CD4-positive, alpha-beta T cell (primary cell): ENCODE measurements at regions not wholly inside any gene's neighbourhood (a gene's known extent, or its start where the extent isn't known, plus 50 kb on each side); places are given as distances from the start of the nearest gene placed in this dataset.

Experiments
- ATAC-seq: fragments of 200-7000 bp; cut with Tn5 transposase; one replicate; pipeline ENCODE4 v1.10.0; 2022; ENCODE audit warnings: mild to moderate bottlenecking; ENCODE audit not compliant: poor library complexity
- CTCF ChIA-PET: fragments of 350-600 bp; sonication (Branson Sonifier 250); formaldehyde crosslinking; loops from one replicate; lab custom pipeline; 2021; ENCODE audit warnings: antibody characterized with exemption, inconsistent platforms; lab: Charles Lee
- POLR2A ChIA-PET: fragments of 350-600 bp; sonication (Branson Sonifier 250); formaldehyde crosslinking; loops from one replicate; lab custom pipeline; 2021; ENCODE audit warnings: antibody characterized with exemption, inconsistent platforms; lab: Charles Lee
- DNase-seq, 14 experiments: peaks; one replicate each; pipeline ENCODE4 v3.0.0-alpha.2; 2013 to 2020; ENCODE audit warnings: mixed read lengths in 2 of 14
- H3K27ac ChIP-seq, 2 donors: one replicate each; pipeline versions ENCODE4 v1.5.1 to v1.7.0; 2013; ENCODE audit warnings: low read length in 2 of 2, low read depth in 1 of 2, mild to moderate bottlenecking in 1 of 2
- H3K27me3 ChIP-seq, 2 experiments: 1 replicate in 1 of 2; 2 replicates in 1 of 2; pipeline versions ENCODE4 v1.6.1 to v1.7.0; 2013; ENCODE audit warnings: low read length in 2 of 2, control low read depth in 1 of 2, mild to moderate bottlenecking in 1 of 2, moderate library complexity in 1 of 2; ENCODE audit not compliant: insufficient read depth in 2 of 2, control insufficient read depth in 1 of 2
- H3K36me3 ChIP-seq: one replicate; pipeline ENCODE4 v1.6.1; 2013; ENCODE audit warnings: low read length, control low read depth; ENCODE audit not compliant: insufficient read depth
- H3K4me1 ChIP-seq: one replicate; pipeline ENCODE4 v1.6.1; 2013; ENCODE audit warnings: low read length, control low read depth; ENCODE audit not compliant: insufficient read depth
- H3K4me3 ChIP-seq: one replicate; pipeline ENCODE4 v1.5.1; 2013; ENCODE audit warnings: mild to moderate bottlenecking, low read length, moderate library complexity
- H3K9me3 ChIP-seq, 2 experiments: 1 replicate in 1 of 2; 2 replicates in 1 of 2; pipeline versions ENCODE4 v1.6.1 to v1.7.0; 2013; ENCODE audit warnings: low read length in 2 of 2, mild to moderate bottlenecking in 2 of 2, control low read depth in 1 of 2, moderate library complexity in 1 of 2; ENCODE audit not compliant: control insufficient read depth in 1 of 2, insufficient read depth in 1 of 2
- H3K27ac Mint-ChIP-seq: one replicate; pipeline ENCODE4 v1.8.0; 2020; ENCODE audit warnings: mixed read lengths
- H3K27me3 Mint-ChIP-seq: one replicate; pipeline ENCODE4 v1.8.0; 2021; ENCODE audit warnings: mixed read lengths
- H3K36me3 Mint-ChIP-seq: one replicate; pipeline ENCODE4 v1.8.0; 2021; ENCODE audit warnings: low read depth, mixed read lengths
- H3K4me1 Mint-ChIP-seq: one replicate; pipeline ENCODE4 v1.8.0; 2021; ENCODE audit warnings: low read depth, mixed read lengths
- H3K4me3 Mint-ChIP-seq: one replicate; pipeline ENCODE4 v1.8.0; 2020; ENCODE audit warnings: mild to moderate bottlenecking, mixed read lengths
- H3K9me3 Mint-ChIP-seq: one replicate; pipeline ENCODE4 v1.8.0; 2020; ENCODE audit warnings: mixed read lengths
- CTCF ChIP-seq: fragments of 200-600 bp; IDR thresholded peaks from one replicate; pipeline ENCODE4 v1.8.0; 2022; ENCODE audit warnings: antibody characterized with exemption, mild to moderate bottlenecking
- intact Hi-C, 2 experiments: fragments of 100-400 bp; cut with DNase I in 1 of 2; cut with micrococcal nuclease in 1 of 2; formaldehyde crosslinking; loops; one replicate each; pipeline versions ENCODE4 v1.15.1 to v1.9.0; 2023 to 2025; cut with DNase I, micrococcal nuclease

- POLR2A ChIA-PET: no interaction called here
- H3K27me3 Mint-ChIP-seq: peaks cover 5% of the 10 kb centered on the region
Observed at GRCh38 chr5:124523897-124524296, 222.5 kb downstream of the ZNF608 start.

GRCh38 chr5:124522992-124523391, 223.4 kb downstream of the ZNF608 start:
- TF ChIP-seq CTCF: no peak
- Mint-ChIP-seq H3K4me1 (no peaks in the 10 kb centered on the region), H3K9me3 (peaks cover 3% of the 10 kb centered on the region), H3K27ac (no peak overlapping the region), H3K36me3 (no peaks in the 10 kb centered on the region), H3K4me3 (no peak overlapping the region), H3K27me3 (peaks cover 5% of the 10 kb centered on the region)
- H3K27ac ChIP-seq: no peak overlapping the region
- POLR2A ChIA-PET: no interaction called here
- H3K4me3 ChIP-seq: no peak overlapping the region
- CTCF ChIA-PET: no interaction called here
- ATAC-seq: no peak
- DNase-seq: no peak
- no peaks in the 10 kb centered on the region for H3K36me3 ChIP-seq
- H3K4me1 ChIP-seq: no peaks in the 10 kb centered on the region
- intact Hi-C loops: no loop called here
- peaks cover 0 to 9% of the 10 kb centered on the region in 2 experiments for H3K9me3 ChIP-seq
- H3K27me3 ChIP-seq: no peaks in the 10 kb centered on the region

More at GRCh38 chr5:124523897-124524296, 222.5 kb downstream of the ZNF608 start:
- H3K27ac Mint-ChIP-seq: no peak overlapping the region
- peaks cover 0 to 9% of the 10 kb centered on the region in 2 experiments for H3K9me3 ChIP-seq
- no peaks in the 10 kb centered on the region for H3K4me1 ChIP-seq
- H3K4me3 ChIP-seq: no peak overlapping the region
- CTCF ChIA-PET: no interaction called here
- H3K4me3 Mint-ChIP-seq: no peak overlapping the region
- no peak for TF ChIP-seq CTCF
- no peaks in the 10 kb centered on the region for H3K4me1 Mint-ChIP-seq
- no peak overlapping the region for H3K27ac ChIP-seq
- intact Hi-C loops: no loop called here
- no peak for DNase-seq
- no peaks in the 10 kb centered on the region for H3K27me3 ChIP-seq
- no peaks in the 10 kb centered on the region for H3K36me3 ChIP-seq
- peaks cover 3% of the 10 kb centered on the region for H3K9me3 Mint-ChIP-seq
- no peak for ATAC-seq
- no peaks in the 10 kb centered on the region for H3K36me3 Mint-ChIP-seq

- Mint-ChIP-seq H3K27me3 (peaks cover 5% of the 10 kb centered on the region), H3K27ac (no peak overlapping the region), H3K4me1 (no peaks in the 10 kb centered on the region), H3K9me3 (peaks cover 3% of the 10 kb centered on the region), H3K36me3 (no peaks in the 10 kb centered on the region), H3K4me3 (no peak overlapping the region)
- Histone ChIP-seq H3K4me1 (no peaks in the 10 kb centered on the region), H3K27ac (no peak overlapping the region), H3K9me3 (peaks cover 0 to 9% of the 10 kb centered on the region in 2 experiments), H3K4me3 (no peak overlapping the region), H3K27me3 (no peaks in the 10 kb centered on the region), H3K36me3 (no peaks in the 10 kb centered on the region)
- ChIA-PET CTCF (no interaction called here), POLR2A (no interaction called here)
- TF ChIP-seq CTCF: no peak
- ATAC-seq: no peak
- intact Hi-C loops: no loop called here
- DNase-seq: no peak
Observed at GRCh38 chr5:124521461-124522230, 224.8 kb downstream of the ZNF608 start.
